ENCODE measurements at regions not wholly inside any gene's neighbourhood (a gene's known extent, or its start where the extent isn't known, plus 50 kb on each side); places are given as distances from the start of the nearest gene placed in this dataset.

DNA sequence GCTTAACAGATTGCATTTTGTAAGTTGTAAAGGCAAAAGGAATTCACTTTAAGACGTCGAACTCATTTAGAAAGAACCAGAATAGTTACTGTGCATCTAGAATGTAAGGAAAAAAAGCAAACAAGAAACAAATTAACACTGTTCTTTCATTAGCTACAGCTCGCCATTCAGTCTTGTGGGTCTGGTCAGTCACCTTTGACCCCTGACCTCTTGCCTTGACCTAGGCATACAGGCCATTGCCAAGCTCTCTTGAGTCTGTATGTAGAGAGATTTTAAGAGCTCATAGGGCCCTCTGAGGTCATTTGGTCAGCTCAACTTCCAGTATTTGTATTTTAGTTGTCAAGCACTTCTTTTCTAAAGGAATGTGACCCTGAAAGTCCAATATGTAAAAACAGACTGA, 318.7 kb downstream of the DHX35 start:
- Histone ChIP-seq H2BK15ac (ENCODE audit: low read length) (no peak overlapping the region), H2BK5ac (ENCODE audit: low read length) (no peak overlapping the region), H3K79me1 (ENCODE audit: low read depth, low read length) (no peaks in the 10 kb centered on the region), H2AFZ (ENCODE audit: low read length) (no peak overlapping the region), H3K14ac (ENCODE audit: low read length) (no peak overlapping the region), H3K18ac (ENCODE audit: low read length) (no peak overlapping the region), H2BK12ac (ENCODE audit: low read length) (no peak overlapping the region), H2AK5ac (ENCODE audit: low read depth, low read length) (no peak overlapping the region), H3K9ac (ENCODE audit: low read depth, low read length, poor library complexity) (no peak overlapping the region), H3K36me3 (replicated peaks in 1 of 2; ENCODE audit: control insufficient read depth in 2 of 2, insufficient read depth in 2 of 2, low read length in 2 of 2) (no peaks in the 10 kb centered on the region), H3K4me3 (ENCODE audit: low read length in 2 of 2) (no peak overlapping the region), H3K9me3 (replicated peaks in 1 of 2; ENCODE audit: control insufficient read depth in 2 of 2, insufficient read depth in 1 of 2, low read depth in 1 of 2, low read length in 2 of 2) (peaks cover 0 to 3% of the 10 kb centered on the region in 2 donors), H3K4ac (ENCODE audit: low read length) (no peak overlapping the region), H2BK120ac (ENCODE audit: low read depth, low read length) (no peak overlapping the region), H3K4me1 (ENCODE audit: control insufficient read depth in 2 of 2, insufficient read depth in 1 of 2, low read depth in 1 of 2, low read length in 2 of 2) (peaks cover 0 to 3% of the 10 kb centered on the region in 2 donors), H3K27me3 (ENCODE audit: control insufficient read depth in 3 of 3, insufficient read depth in 3 of 3, low read depth in 1 of 3, low read length in 3 of 3) (peaks cover 0 to 12% (median 0%) of the 10 kb centered on the region in 3 experiments), H4K8ac (ENCODE audit: low read depth, low read length) (no peak overlapping the region), H3K27ac (replicated peaks; ENCODE audit: low read length) (no peak overlapping the region), H3K4me2 (ENCODE audit: insufficient read depth, low read length, poor library complexity, severe bottlenecking) (no peak overlapping the region), H4K91ac (ENCODE audit: low read depth, low read length, poor library complexity) (no peak overlapping the region), H3K23ac (ENCODE audit: low read depth, low read length, poor library complexity) (no peak overlapping the region)
- WGBS, 2 donors (ENCODE audit: extremely low coverage in 2 of 2, insufficient read length in 2 of 2, insufficient replicate concordance in 1 of 2), result no CpG with 5 or more reads among the region's 3 CpGs
- no peak for DNase-seq (ENCODE audit: low spot score)

DNA sequence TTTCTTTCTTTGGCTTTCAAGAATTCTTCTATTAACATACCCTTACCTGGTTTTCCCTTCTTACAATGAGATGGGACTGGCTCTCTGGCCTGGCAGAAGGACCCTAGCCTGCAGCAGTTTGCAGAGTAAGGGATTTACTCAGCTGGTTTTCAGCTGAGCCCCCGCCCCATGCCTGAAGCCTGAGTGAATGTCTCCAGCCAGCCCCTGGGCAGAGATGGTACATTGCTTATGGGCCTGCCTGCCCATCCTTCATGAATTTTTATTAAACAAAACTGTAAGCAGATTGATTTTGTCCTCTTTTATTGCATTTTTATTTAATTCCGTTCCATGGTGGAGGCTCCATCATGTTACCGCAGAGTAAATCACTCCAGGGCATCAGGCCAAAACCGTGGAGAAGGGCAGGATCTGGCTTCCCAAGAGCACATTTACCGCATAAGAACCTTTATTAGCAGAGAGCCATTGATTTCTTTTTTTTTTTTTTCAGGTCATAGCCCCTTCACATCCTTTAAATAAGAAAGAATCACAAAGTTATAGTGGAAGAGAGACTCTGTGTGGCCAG, 316.2 kb downstream of the DHX35 start:
- WGBS, 2 donors (ENCODE audit: extremely low coverage in 2 of 2, insufficient read length in 2 of 2, insufficient replicate concordance in 1 of 2), result no CpG with 5 or more reads among the region's 5 CpGs
- Histone ChIP-seq H3K79me1 (ENCODE audit: low read depth, low read length) (no peaks in the 10 kb centered on the region), H3K4me2 (ENCODE audit: insufficient read depth, low read length, poor library complexity, severe bottlenecking) (no peak overlapping the region), H3K27me3 (ENCODE audit: control insufficient read depth in 3 of 3, insufficient read depth in 3 of 3, low read depth in 1 of 3, low read length in 3 of 3) (peaks cover 0 to 12% (median 0%) of the 10 kb centered on the region in 3 experiments), H2BK5ac (ENCODE audit: low read length) (no peak overlapping the region), H4K8ac (ENCODE audit: low read depth, low read length) (no peak overlapping the region), H2BK12ac (ENCODE audit: low read length) (no peak overlapping the region), H3K23ac (ENCODE audit: low read depth, low read length, poor library complexity) (no peak overlapping the region), H3K27ac (replicated peaks; ENCODE audit: low read length) (no peak overlapping the region), H3K4me1 (ENCODE audit: control insufficient read depth in 2 of 2, insufficient read depth in 1 of 2, low read depth in 1 of 2, low read length in 2 of 2) (peaks cover 0 to 3% of the 10 kb centered on the region in 2 donors), H2AFZ (ENCODE audit: low read length) (no peak overlapping the region), H3K9ac (ENCODE audit: low read depth, low read length, poor library complexity) (no peak overlapping the region), H2BK120ac (ENCODE audit: low read depth, low read length) (no peak overlapping the region), H3K9me3 (replicated peaks in 1 of 2; ENCODE audit: control insufficient read depth in 2 of 2, insufficient read depth in 1 of 2, low read depth in 1 of 2, low read length in 2 of 2) (peaks cover 0 to 3% of the 10 kb centered on the region in 2 donors), H2AK5ac (ENCODE audit: low read depth, low read length) (no peak overlapping the region), H3K4ac (ENCODE audit: low read length) (no peak overlapping the region), H4K91ac (ENCODE audit: low read depth, low read length, poor library complexity) (no peak overlapping the region), H3K36me3 (replicated peaks in 1 of 2; ENCODE audit: control insufficient read depth in 2 of 2, insufficient read depth in 2 of 2, low read length in 2 of 2) (no peaks in the 10 kb centered on the region), H2BK15ac (ENCODE audit: low read length) (no peak overlapping the region), H3K14ac (ENCODE audit: low read length) (no peak overlapping the region), H3K4me3 (ENCODE audit: low read length in 2 of 2) (no peak overlapping the region), H3K18ac (ENCODE audit: low read length) (no peak overlapping the region)
- DNase-seq (ENCODE audit: low spot score), result no peak

DNA sequence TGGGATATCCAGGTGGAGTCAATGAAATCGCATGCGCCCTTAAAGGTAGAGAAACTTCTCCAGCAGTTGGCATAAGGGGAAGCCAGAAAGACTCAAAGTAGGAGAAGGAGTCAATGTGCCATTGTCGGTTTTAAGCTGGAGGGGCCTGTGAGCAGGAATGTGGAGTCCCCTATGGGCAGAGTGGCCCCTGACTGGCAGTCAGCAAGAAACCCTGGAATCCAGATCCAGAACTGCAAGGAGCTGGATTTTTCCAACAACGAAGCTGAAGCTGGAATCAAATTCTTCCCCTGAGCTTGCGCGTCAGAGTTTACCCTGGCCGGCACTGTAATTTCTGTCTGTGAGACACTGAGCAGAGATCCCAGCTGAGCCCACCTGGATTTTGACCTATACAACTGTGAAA, 315.0 kb downstream of the DHX35 start:
- Histone ChIP-seq H2AK5ac (ENCODE audit: low read depth, low read length) (no peak overlapping the region), H3K9me3 (replicated peaks in 1 of 2; ENCODE audit: control insufficient read depth in 2 of 2, insufficient read depth in 1 of 2, low read depth in 1 of 2, low read length in 2 of 2) (peaks cover 0 to 3% of the 10 kb centered on the region in 2 donors), H2BK12ac (ENCODE audit: low read length) (no peak overlapping the region), H2AFZ (ENCODE audit: low read length) (no peak overlapping the region), H2BK5ac (ENCODE audit: low read length) (no peak overlapping the region), H3K27me3 (ENCODE audit: control insufficient read depth in 3 of 3, insufficient read depth in 3 of 3, low read depth in 1 of 3, low read length in 3 of 3) (peaks cover 0 to 8% (median 0%) of the 10 kb centered on the region in 3 experiments), H2BK120ac (ENCODE audit: low read depth, low read length) (no peak overlapping the region), H3K4me2 (ENCODE audit: insufficient read depth, low read length, poor library complexity, severe bottlenecking) (no peak overlapping the region), H3K4ac (ENCODE audit: low read length) (no peak overlapping the region), H4K91ac (ENCODE audit: low read depth, low read length, poor library complexity) (no peak overlapping the region), H2BK15ac (ENCODE audit: low read length) (no peak overlapping the region), H3K4me1 (ENCODE audit: control insufficient read depth in 2 of 2, insufficient read depth in 1 of 2, low read depth in 1 of 2, low read length in 2 of 2) (no peaks in the 10 kb centered on the region), H3K18ac (ENCODE audit: low read length) (no peak overlapping the region), H3K36me3 (replicated peaks in 1 of 2; ENCODE audit: control insufficient read depth in 2 of 2, insufficient read depth in 2 of 2, low read length in 2 of 2) (no peaks in the 10 kb centered on the region), H3K23ac (ENCODE audit: low read depth, low read length, poor library complexity) (no peak overlapping the region), H3K79me1 (ENCODE audit: low read depth, low read length) (no peaks in the 10 kb centered on the region), H3K27ac (replicated peaks; ENCODE audit: low read length) (no peak overlapping the region), H4K8ac (ENCODE audit: low read depth, low read length) (no peak overlapping the region), H3K14ac (ENCODE audit: low read length) (no peak overlapping the region), H3K9ac (ENCODE audit: low read depth, low read length, poor library complexity) (no peak overlapping the region), H3K4me3 (ENCODE audit: low read length in 2 of 2) (no peak overlapping the region)
- WGBS, 2 donors (ENCODE audit: extremely low coverage in 2 of 2, insufficient read length in 2 of 2, insufficient replicate concordance in 1 of 2), result no CpG with 5 or more reads among the region's 7 CpGs
- no peak for DNase-seq (ENCODE audit: low spot score)

DNA sequence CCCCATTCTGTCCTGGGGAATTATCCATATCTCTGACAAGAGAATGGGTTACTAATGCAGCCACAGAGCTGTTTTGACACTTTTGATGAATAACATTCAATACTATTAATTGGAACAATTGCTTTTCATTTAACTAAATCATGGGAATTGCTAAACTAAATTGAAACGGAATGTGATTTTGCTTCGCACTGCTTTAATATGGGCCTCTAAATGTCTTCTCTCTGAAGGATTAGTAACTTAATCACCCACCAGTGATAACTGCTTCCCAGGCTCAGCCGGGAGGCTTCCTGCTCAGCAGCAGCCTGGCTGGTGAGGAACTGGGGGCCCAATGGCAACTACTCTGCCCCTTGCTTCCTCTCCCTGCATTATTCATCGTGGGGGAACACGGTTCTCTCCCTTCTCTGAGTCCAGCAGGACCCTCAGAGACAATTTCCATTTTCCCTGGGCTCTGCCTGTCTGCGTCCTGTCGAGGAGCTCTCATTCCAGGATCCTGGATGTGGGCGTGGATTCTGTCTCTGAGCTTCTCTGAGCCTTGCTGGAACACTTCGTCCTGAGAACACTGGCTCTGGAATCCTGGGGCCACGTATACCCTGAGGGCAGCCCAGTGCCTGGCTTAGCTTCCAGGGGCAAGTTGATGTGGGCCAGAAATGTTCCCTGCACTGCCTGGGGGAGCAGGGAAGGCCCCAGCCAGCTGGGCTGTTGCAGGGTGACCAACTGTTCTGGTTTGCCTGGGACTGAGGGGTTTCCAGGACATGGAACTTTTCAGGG, 308.9 kb downstream of the DHX35 start:
- Histone ChIP-seq H2AFZ (ENCODE audit: low read length) (no peak overlapping the region), H3K79me1 (ENCODE audit: low read depth, low read length) (no peaks in the 10 kb centered on the region), H2BK120ac (ENCODE audit: low read depth, low read length) (no peak overlapping the region), H2BK15ac (ENCODE audit: low read length) (no peak overlapping the region), H4K91ac (ENCODE audit: low read depth, low read length, poor library complexity) (no peak overlapping the region), H3K23ac (ENCODE audit: low read depth, low read length, poor library complexity) (no peak overlapping the region), H2AK5ac (ENCODE audit: low read depth, low read length) (no peak overlapping the region), H4K8ac (ENCODE audit: low read depth, low read length) (no peak overlapping the region), H3K36me3 (replicated peaks in 1 of 2; ENCODE audit: control insufficient read depth in 2 of 2, insufficient read depth in 2 of 2, low read length in 2 of 2) (no peaks in the 10 kb centered on the region), H3K14ac (ENCODE audit: low read length) (no peak overlapping the region), H3K4me3 (ENCODE audit: low read length in 2 of 2) (no peak overlapping the region), H3K27ac (replicated peaks; ENCODE audit: low read length) (no peak overlapping the region), H3K18ac (ENCODE audit: low read length) (peak overlapping the region; percentile 22), H2BK5ac (ENCODE audit: low read length) (no peak overlapping the region), H3K4me1 (ENCODE audit: control insufficient read depth in 2 of 2, insufficient read depth in 1 of 2, low read depth in 1 of 2, low read length in 2 of 2) (peaks cover 0 to 11% of the 10 kb centered on the region in 2 donors), H3K9ac (ENCODE audit: low read depth, low read length, poor library complexity) (no peak overlapping the region), H2BK12ac (ENCODE audit: low read length) (no peak overlapping the region), H3K9me3 (replicated peaks in 1 of 2; ENCODE audit: control insufficient read depth in 2 of 2, insufficient read depth in 1 of 2, low read depth in 1 of 2, low read length in 2 of 2) (peaks cover 0 to 2% of the 10 kb centered on the region in 2 donors), H3K27me3 (ENCODE audit: control insufficient read depth in 3 of 3, insufficient read depth in 3 of 3, low read depth in 1 of 3, low read length in 3 of 3) (peaks cover 0 to 2% (median 0%) of the 10 kb centered on the region in 3 experiments), H3K4ac (ENCODE audit: low read length) (no peak overlapping the region), H3K4me2 (ENCODE audit: insufficient read depth, low read length, poor library complexity, severe bottlenecking) (no peak overlapping the region)
- WGBS, 2 donors (ENCODE audit: extremely low coverage in 2 of 2, insufficient read length in 2 of 2, insufficient replicate concordance in 1 of 2), result no CpG with 5 or more reads among the region's 10 CpGs
- DNase-seq (ENCODE audit: low spot score), result no peak

Measured in neuronal stem cell (in vitro differentiated cells).